ENCODE measurements at regions not wholly inside any gene's neighbourhood (a gene's known extent, or its start where the extent isn't known, plus 50 kb on each side); places are given as distances from the start of the nearest gene placed in this dataset.

DNA sequence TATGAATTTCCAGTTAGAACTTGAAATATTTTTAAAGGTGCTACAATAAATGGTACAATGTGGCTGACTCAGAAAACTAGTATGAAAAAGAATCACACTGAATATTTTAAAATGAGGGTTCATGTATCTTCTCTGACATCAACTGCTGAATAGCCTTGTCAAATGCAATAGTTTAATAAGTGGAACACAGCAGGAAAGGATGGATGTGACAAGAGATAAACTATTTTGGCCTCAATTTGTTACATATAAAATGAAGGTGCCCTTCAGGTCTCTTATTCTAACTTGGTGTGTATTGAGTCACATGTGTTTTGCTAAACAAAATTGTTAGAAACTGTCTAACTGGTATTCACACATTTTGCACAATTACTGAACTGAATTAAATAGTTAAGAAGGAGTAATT, 1018.4 kb upstream of the PCDH20 start:
- Histone ChIP-seq H3K18ac (ENCODE audit: low read depth, low read length) (no peak overlapping the region), H3K4me2 (ENCODE audit: low read depth, low read length) (no peak overlapping the region), H4K5ac (ENCODE audit: low read depth, low read length) (no peak overlapping the region), H3K4me1 (ENCODE audit: control insufficient read depth, insufficient read depth, low read length) (no peaks in the 10 kb centered on the region), H2BK5ac (ENCODE audit: low read depth, low read length, poor library complexity, severe bottlenecking) (no peak overlapping the region), H2BK15ac (ENCODE audit: low read depth, low read length) (no peak overlapping the region), H3K9me3 (ENCODE audit: control insufficient read depth, insufficient read depth, low read length) (no peaks in the 10 kb centered on the region), H2BK20ac (ENCODE audit: low read depth, low read length) (no peak overlapping the region), H3K23ac (ENCODE audit: low read depth, low read length) (no peak overlapping the region), H4K91ac (ENCODE audit: insufficient read depth, low read depth, low read length) (no peak overlapping the region), H3K4me3 (ENCODE audit: insufficient read depth, low read depth, low read length) (no peak overlapping the region), H2AK9ac (replicated peaks; ENCODE audit: low read depth, low read length, poor library complexity) (no peak overlapping the region), H2AFZ (replicated peaks; ENCODE audit: low read length, poor library complexity) (no peak overlapping the region), H3K27me3 (ENCODE audit: control insufficient read depth, insufficient read depth, low read length) (no peaks in the 10 kb centered on the region), H2BK120ac (ENCODE audit: low read depth, low read length) (no peak overlapping the region), H4K8ac (ENCODE audit: low read depth in 2 of 2, low read length in 2 of 2) (no peak overlapping the region), H3K9ac (ENCODE audit: low read depth, low read length) (no peak overlapping the region), H3K36me3 (ENCODE audit: control insufficient read depth, insufficient read depth, low read length) (no peaks in the 10 kb centered on the region), H3K27ac (ENCODE audit: insufficient read depth, low read length) (no peak overlapping the region), H3K9me1 (ENCODE audit: insufficient read depth, low read length) (no peaks in the 10 kb centered on the region; the same call in 1 of the 2 replicates), H3K56ac (ENCODE audit: extremely low read depth, insufficient read depth, low read length) (no peak overlapping the region), H3K79me1 (ENCODE audit: low read depth in 1 of 2, low read length in 2 of 2) (no peaks in the 10 kb centered on the region), H4K20me1 (ENCODE audit: insufficient read depth, low read length) (no peaks in the 10 kb centered on the region), H3K4ac (ENCODE audit: low read depth, low read length) (no peak overlapping the region), H3K14ac (replicated peaks; ENCODE audit: low read depth, low read length) (no peak overlapping the region), H2AK5ac (ENCODE audit: low read depth, low read length) (no peak overlapping the region)
- intact Hi-C loops (cut with micrococcal nuclease), result no loop called here
- no TSS peak for BruUV-seq (replicated peaks)
- POLR2A ChIA-PET (ENCODE audit: unreplicated experiment), result no interaction called here
- DNase-seq (no peak), ATAC-seq (ENCODE audit: low read depth) (no peak)
- TF ChIP-seq MAFK (IDR thresholded peaks at IDR 0.05; ENCODE audit: low read depth, low read length) (no peak), SMC3 (IDR thresholded peaks at IDR 0.05; ENCODE audit: low read depth, low read length) (no peak), RAD21 (IDR thresholded peaks at IDR 0.05; ENCODE audit: low read length) (no peak), CHD1 (IDR thresholded peaks at IDR 0.05; ENCODE audit: low read depth, low read length) (no peak), MXI1 (IDR thresholded peaks at IDR 0.05; ENCODE audit: borderline replicate concordance, low read depth, low read length) (no peak), CEBPB (IDR thresholded peaks at IDR 0.05; ENCODE audit: low read depth, low read length) (no peak), BHLHE40 (IDR thresholded peaks at IDR 0.05; ENCODE audit: low read depth, low read length) (no peak), MAZ (IDR thresholded peaks at IDR 0.05; ENCODE audit: borderline replicate concordance, low read depth, low read length) (no peak), FOS (IDR thresholded peaks at IDR 0.05; ENCODE audit: low read depth, low read length) (no peak), POLR2A (IDR thresholded peaks at IDR 0.05; ENCODE audit: low read depth, low read length) (no peak), NFE2L2 (IDR thresholded peaks at IDR 0.05; ENCODE audit: low read depth, low read length) (no peak)
- TF ChIP-seq, protein P1, sequence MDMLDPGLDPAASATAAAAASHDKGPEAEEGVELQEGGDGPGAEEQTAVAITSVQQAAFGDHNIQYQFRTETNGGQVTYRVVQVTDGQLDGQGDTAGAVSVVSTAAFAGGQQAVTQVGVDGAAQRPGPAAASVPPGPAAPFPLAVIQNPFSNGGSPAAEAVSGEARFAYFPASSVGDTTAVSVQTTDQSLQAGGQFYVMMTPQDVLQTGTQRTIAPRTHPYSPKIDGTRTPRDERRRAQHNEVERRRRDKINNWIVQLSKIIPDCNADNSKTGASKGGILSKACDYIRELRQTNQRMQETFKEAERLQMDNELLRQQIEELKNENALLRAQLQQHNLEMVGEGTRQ (IDR thresholded peaks at IDR 0.05; ENCODE audit: low read depth, low read length), result no peak
- CTCF ChIA-PET, result no interaction called here
- dilution Hi-C loops (cut with HindIII; ENCODE audit: low sequenced_read_pairs, unreplicated experiment), result no loop called here
- in situ Hi-C loops (cut with MboI; ENCODE audit: low sequenced_read_pairs), result no loop called here
